Astrocyte (in vitro differentiated cells and primary cell): ENCODE measurements at regions not wholly inside any gene's neighbourhood (a gene's known extent, or its start where the extent isn't known, plus 50 kb on each side); places are given as distances from the start of the nearest gene placed in this dataset.

Experiments
- DNase-seq: peaks from one replicate; pipeline ENCODE4 v3.0.0-alpha.2; 2010; ENCODE audit warnings: low read depth
- FAIRE-seq: peaks from 2 replicates; lab custom pipeline; 2011; peaks lifted over from hg19 to GRCh38; lab: Jason Lieb, UNC
- H2AFZ ChIP-seq: 2 replicates; pipeline ENCODE4 v1.6.0; 2012; ENCODE audit warnings: low read depth, low read length, inconsistent platforms
- H3K27ac ChIP-seq: 2 replicates; pipeline ENCODE4 v1.5.1; 2011; ENCODE audit warnings: low read depth, low read length, inconsistent platforms
- H3K27me3 ChIP-seq: 2 replicates; pipeline ENCODE4 v1.6.0; 2011; ENCODE audit warnings: low read length, inconsistent platforms; ENCODE audit not compliant: insufficient read depth
- H3K36me3 ChIP-seq: 2 replicates; pipeline ENCODE4 v1.5.1; 2011; ENCODE audit warnings: low read length, inconsistent platforms; ENCODE audit not compliant: insufficient read depth
- H3K4me1 ChIP-seq: 2 replicates; pipeline ENCODE4 v1.5.1; 2011; ENCODE audit warnings: low read length, inconsistent platforms; ENCODE audit not compliant: insufficient read depth
- H3K4me2 ChIP-seq: 2 replicates; pipeline ENCODE4 v1.6.0; 2012; ENCODE audit warnings: low read length, inconsistent platforms
- H3K4me3 ChIP-seq: 2 replicates; pipeline ENCODE4 v1.5.1; 2011; ENCODE audit warnings: low read depth, mild to moderate bottlenecking, low read length, inconsistent platforms; ENCODE audit not compliant: insufficient read depth
- H3K79me2 ChIP-seq: 2 replicates; pipeline ENCODE4 v1.6.0; 2012; ENCODE audit warnings: mild to moderate bottlenecking, low read length, inconsistent platforms; ENCODE audit not compliant: insufficient read depth
- H3K9ac ChIP-seq: 2 replicates; pipeline ENCODE4 v1.6.0; 2012; ENCODE audit warnings: mild to moderate bottlenecking, low read length, inconsistent platforms
- H3K9me3 ChIP-seq: 2 replicates; pipeline ENCODE4 v1.5.1; 2012; ENCODE audit warnings: low read depth, mild to moderate bottlenecking, low read length, inconsistent platforms; ENCODE audit not compliant: insufficient read depth
- H4K20me1 ChIP-seq: 2 replicates; pipeline ENCODE4 v1.6.0; 2012; ENCODE audit warnings: low read length, inconsistent platforms; ENCODE audit not compliant: insufficient read depth
- H3K27ac Mint-ChIP-seq: one replicate; pipeline ENCODE4 v1.8.0; 2021; ENCODE audit warnings: mild to moderate bottlenecking, mixed read lengths; ENCODE audit not compliant: unreplicated experiment
- H3K27me3 Mint-ChIP-seq: one replicate; pipeline ENCODE4 v1.8.0; 2021; ENCODE audit warnings: low read depth, mixed read lengths; ENCODE audit not compliant: unreplicated experiment
- H3K36me3 Mint-ChIP-seq: one replicate; pipeline ENCODE4 v1.8.0; 2021; ENCODE audit warnings: low read depth, mixed read lengths; ENCODE audit not compliant: unreplicated experiment
- H3K4me1 Mint-ChIP-seq: one replicate; pipeline ENCODE4 v1.8.0; 2021; ENCODE audit warnings: low read depth, mixed read lengths; ENCODE audit not compliant: unreplicated experiment
- H3K4me3 Mint-ChIP-seq: one replicate; pipeline ENCODE4 v1.8.0; 2021; ENCODE audit warnings: mild to moderate bottlenecking, moderate library complexity, mixed read lengths; ENCODE audit not compliant: unreplicated experiment
- H3K9me3 Mint-ChIP-seq: one replicate; pipeline ENCODE4 v1.8.0; 2021; ENCODE audit warnings: mild to moderate bottlenecking, mixed read lengths; ENCODE audit not compliant: unreplicated experiment
- CTCF ChIP-seq: IDR thresholded peaks from 2 replicates; pipeline ENCODE4 v1.5.1; 2011; ENCODE audit warnings: low read depth, mild to moderate bottlenecking, inconsistent platforms, low read length, moderate library complexity; ENCODE audit not compliant: insufficient read depth
- EZH2 ChIP-seq: IDR thresholded peaks from 2 replicates; pipeline ENCODE4 v1.6.1; 2012; ENCODE audit warnings: mild to moderate bottlenecking, low read length, inconsistent platforms; ENCODE audit not compliant: insufficient read depth

DNA sequence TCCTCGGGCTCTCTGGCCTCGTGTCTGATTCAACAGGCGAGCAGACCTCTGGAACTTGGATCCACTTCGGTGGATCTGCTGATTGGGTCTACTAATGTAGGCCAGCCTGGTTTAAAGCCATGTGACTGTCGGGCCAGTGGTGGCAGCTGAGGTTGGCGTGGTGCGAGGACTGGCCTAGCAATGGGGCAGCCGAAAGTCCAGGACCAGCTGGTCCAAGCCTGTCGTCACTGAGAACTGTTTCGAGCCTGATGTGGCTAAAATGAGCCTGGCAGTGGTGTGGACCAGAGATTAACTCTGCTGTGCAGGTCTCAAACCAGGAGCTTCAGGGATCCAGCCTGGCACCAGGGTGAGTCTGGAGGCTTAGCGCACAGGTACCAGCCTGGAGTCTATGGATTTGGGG is 56.4 kb upstream of the ROBO1 start:
- no peaks in the 10 kb centered on the region for H3K4me1 Mint-ChIP-seq
- Histone ChIP-seq H3K9ac (no peak overlapping the region), H3K27me3 (no peaks in the 10 kb centered on the region), H3K27ac (no peak overlapping the region), H3K9me3 (no peaks in the 10 kb centered on the region), H4K20me1 (no peaks in the 10 kb centered on the region), H3K4me1 (no peaks in the 10 kb centered on the region), H3K4me3 (no peak overlapping the region), H3K79me2 (no peaks in the 10 kb centered on the region), H2AFZ (no peak overlapping the region), H3K4me2 (no peak overlapping the region), H3K36me3 (no peaks in the 10 kb centered on the region)
- no peak for TF ChIP-seq CTCF
- TF ChIP-seq EZH2 = no peak
- no peaks in the 10 kb centered on the region for H3K36me3 Mint-ChIP-seq
- FAIRE-seq = no peak
- no peaks in the 10 kb centered on the region for H3K27me3 Mint-ChIP-seq
- no peak overlapping the region for H3K27ac Mint-ChIP-seq
- no peak overlapping the region for H3K4me3 Mint-ChIP-seq
- no peak for DNase-seq
- H3K9me3 Mint-ChIP-seq = no peaks in the 10 kb centered on the region

GRCh38 chr3:79822076-79822475 is 54.3 kb upstream of the ROBO1 start:
- Histone ChIP-seq H3K79me2 (no peaks in the 10 kb centered on the region), H3K27ac (no peak overlapping the region), H3K4me3 (no peak overlapping the region), H2AFZ (no peak overlapping the region), H3K36me3 (no peaks in the 10 kb centered on the region), H3K9ac (no peak overlapping the region), H3K4me2 (no peak overlapping the region), H3K27me3 (no peaks in the 10 kb centered on the region), H3K4me1 (no peaks in the 10 kb centered on the region), H4K20me1 (no peaks in the 10 kb centered on the region), H3K9me3 (no peaks in the 10 kb centered on the region)
- Mint-ChIP-seq H3K9me3 (no peaks in the 10 kb centered on the region), H3K4me3 (no peak overlapping the region), H3K4me1 (no peaks in the 10 kb centered on the region), H3K27me3 (no peaks in the 10 kb centered on the region), H3K36me3 (no peaks in the 10 kb centered on the region), H3K27ac (no peak overlapping the region)
- DNase-seq = no peak
- no peak for FAIRE-seq
- TF ChIP-seq CTCF (no peak), EZH2 (no peak)

DNA sequence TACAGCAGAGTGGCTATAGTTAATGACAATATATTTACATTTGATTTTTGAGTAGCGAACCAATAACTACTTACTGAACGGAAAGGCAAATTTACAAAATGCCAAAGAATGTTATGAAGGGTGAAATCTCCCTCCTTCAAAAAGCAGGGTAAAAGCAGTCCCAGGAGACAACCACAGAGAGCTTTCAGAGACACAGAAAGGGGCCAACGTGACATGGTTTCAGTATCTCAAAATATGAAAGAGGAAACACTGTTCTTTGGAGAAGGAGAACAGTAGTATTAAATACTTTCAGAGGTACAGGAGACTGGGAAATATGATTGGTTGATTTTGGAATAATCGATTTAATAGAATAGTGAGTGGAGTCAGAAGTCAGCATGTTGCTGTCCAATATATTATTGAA is 52.3 kb upstream of the ROBO1 start:
- Histone ChIP-seq H3K4me2 (no peak overlapping the region), H3K9ac (no peak overlapping the region), H3K9me3 (no peaks in the 10 kb centered on the region), H4K20me1 (no peaks in the 10 kb centered on the region), H3K36me3 (no peaks in the 10 kb centered on the region), H3K79me2 (no peaks in the 10 kb centered on the region), H3K27ac (no peak overlapping the region), H3K27me3 (no peaks in the 10 kb centered on the region), H3K4me3 (no peak overlapping the region), H2AFZ (no peak overlapping the region), H3K4me1 (no peaks in the 10 kb centered on the region)
- H3K4me3 Mint-ChIP-seq = no peak overlapping the region
- H3K27me3 Mint-ChIP-seq = no peaks in the 10 kb centered on the region
- DNase-seq (no peak), FAIRE-seq (no peak)
- H3K4me1 Mint-ChIP-seq = no peaks in the 10 kb centered on the region
- no peak overlapping the region for H3K27ac Mint-ChIP-seq
- H3K36me3 Mint-ChIP-seq = no peaks in the 10 kb centered on the region
- TF ChIP-seq CTCF (no peak), EZH2 (no peak)
- H3K9me3 Mint-ChIP-seq = peaks cover 4% of the 10 kb centered on the region
